NB4 (cell line): ENCODE measurements at regions not wholly inside any gene's neighbourhood (a gene's known extent, or its start where the extent isn't known, plus 50 kb on each side); places are given as distances from the start of the nearest gene placed in this dataset.
"Not testable (repeated sequence)": the region's sequence is repeated elsewhere in the genome, so short reads cannot be mapped to it uniquely, and the experiment has no call there.

ENCODE experiments used
- CTCF ChIP-seq: IDR thresholded peaks from one replicate; pipeline ENCODE4 v1.5.1; 2012; ENCODE audit warnings: low read depth, low read length
- POLR2A ChIP-seq: IDR thresholded peaks from 2 replicates; pipeline ENCODE4 v1.6.1; 2011; ENCODE audit warnings: mild to moderate bottlenecking; ENCODE audit not compliant: insufficient read length; ENCODE audit errors: extremely low read depth

- not testable (repeated sequence) for TF ChIP-seq CTCF, POLR2A
These were observed 132.9 kb upstream of the ROPN1B start for GRCh38 chr3:125836011-125836551.
